ENCODE measurements at regions not wholly inside any gene's neighbourhood (a gene's known extent, or its start where the extent isn't known, plus 50 kb on each side); places are given as distances from the start of the nearest gene placed in this dataset.

DNA sequence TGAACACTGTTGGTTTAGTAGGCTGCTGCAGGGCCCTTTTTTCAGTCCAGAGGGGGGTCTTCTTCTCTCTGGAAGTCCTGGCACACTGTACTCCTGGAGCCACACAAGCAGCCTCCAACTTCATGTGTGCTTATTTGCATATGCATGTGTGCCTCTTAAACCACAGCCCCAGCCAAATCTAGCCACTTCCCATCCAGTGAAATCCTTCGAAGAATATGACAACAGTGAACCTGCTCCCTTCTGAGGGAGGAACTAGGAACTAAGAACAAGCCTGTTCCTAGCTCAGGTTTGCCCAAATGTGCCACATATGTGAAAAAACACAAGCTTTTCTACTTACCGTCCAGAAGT lies 348.5 kb downstream of the FOXO1 start:
- no peaks in the 10 kb centered on the region for H3K36me3 ChIP-seq
- no peak for TF ChIP-seq CTCF (IDR thresholded peaks at IDR 0.05)
- no peak overlapping the region for H3K27ac ChIP-seq
- peaks cover 0 to 3% (median 0%) of the 10 kb centered on the region in 3 donors for H3K4me1 ChIP-seq
- ATAC-seq (no peak), FAIRE-seq (no peak), DNase-seq (no peak)
- WGBS, 2 donors: 62 to 67% methylated on average over 2 of the region's 2 CpGs
- H3K4me3 ChIP-seq: no peak overlapping the region
- no peaks in the 10 kb centered on the region for H3K9me3 ChIP-seq
- intact Hi-C loops (cut with DNase I): no loop called here
- H3K27me3 ChIP-seq: no peaks in the 10 kb centered on the region

GRCh38 chr13:40318366-40318765 lies 348.1 kb downstream of the FOXO1 start:
- no peak for TF ChIP-seq CTCF (IDR thresholded peaks at IDR 0.05)
- Histone ChIP-seq H3K27me3 (no peaks in the 10 kb centered on the region), H3K4me1 (peaks cover 0 to 3% (median 0%) of the 10 kb centered on the region in 3 donors), H3K27ac (no peak overlapping the region), H3K4me3 (no peak overlapping the region), H3K9me3 (no peaks in the 10 kb centered on the region), H3K36me3 (no peaks in the 10 kb centered on the region)
- 10 to 16% methylated on average over 2 of the region's 2 CpGs for WGBS, 2 donors
- DNase-seq (peak; percentile 38 to 88 (median 69)), FAIRE-seq (no peak), ATAC-seq (peak; percentile 27 to 79 (median 68))
- intact Hi-C loops (cut with DNase I): no loop called here

DNA sequence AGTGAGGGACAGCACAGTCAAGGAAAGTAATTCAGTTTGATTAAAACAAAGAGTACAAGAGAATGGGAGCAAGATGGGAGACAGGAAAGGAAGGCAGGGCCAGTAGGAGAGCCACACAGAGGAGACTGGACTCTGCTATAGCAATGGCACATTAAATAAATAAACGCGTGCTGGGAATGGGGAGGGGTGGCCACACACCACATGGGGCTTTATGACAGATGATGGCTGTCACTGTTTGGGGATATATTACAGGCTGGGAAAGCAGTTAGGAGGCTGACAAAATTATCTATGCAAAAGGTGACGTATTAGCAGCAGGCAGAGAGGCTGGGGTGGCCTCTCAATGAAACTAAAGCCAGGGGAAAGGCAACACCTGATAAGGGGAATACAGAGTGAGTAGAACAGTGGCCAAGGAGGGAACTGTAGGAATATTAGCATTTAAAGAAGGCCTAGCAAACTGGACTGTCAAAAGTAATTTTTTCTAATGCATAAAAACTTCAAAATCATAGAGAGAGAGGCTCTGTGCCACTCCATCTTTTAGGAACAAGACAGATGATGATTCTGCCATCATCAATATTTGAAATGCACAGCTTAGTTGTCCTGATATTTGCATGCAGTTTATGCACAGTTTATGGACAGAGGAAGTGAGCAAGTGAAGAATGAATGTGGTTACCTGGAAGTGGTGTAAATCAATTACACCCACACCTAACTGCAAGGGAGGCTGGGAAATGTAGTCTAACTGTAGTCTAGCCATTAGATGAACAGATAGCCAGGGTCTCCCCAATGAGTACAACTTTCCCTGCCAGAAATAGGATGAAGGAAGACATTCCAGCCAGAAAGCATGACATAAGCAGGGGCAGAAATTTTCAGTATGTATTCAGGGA lies 346.5 kb downstream of the FOXO1 start:
- intact Hi-C loops (cut with DNase I): no loop called here
- Histone ChIP-seq H3K9me3 (no peaks in the 10 kb centered on the region), H3K27ac (no peak overlapping the region), H3K27me3 (no peaks in the 10 kb centered on the region), H3K4me3 (no peak overlapping the region), H3K4me1 (peaks cover 0 to 3% (median 0%) of the 10 kb centered on the region in 3 donors), H3K36me3 (no peaks in the 10 kb centered on the region)
- no peak for TF ChIP-seq CTCF (IDR thresholded peaks at IDR 0.05)
- peak in 3 of 4 donors; percentile 36 to 55 (median 52) for ATAC-seq
- WGBS, 2 donors: 47 to 57% methylated on average over 3 of the region's 3 CpGs
- no peak for FAIRE-seq
- no peak for DNase-seq

GRCh38 chr13:40328091-40328490 lies 338.4 kb downstream of the FOXO1 start:
- Histone ChIP-seq H3K27ac (no peak overlapping the region), H3K9me3 (no peaks in the 10 kb centered on the region), H3K36me3 (no peaks in the 10 kb centered on the region), H3K4me1 (no peaks in the 10 kb centered on the region), H3K27me3 (no peaks in the 10 kb centered on the region), H3K4me3 (no peak overlapping the region)
- DNase-seq (no peak), FAIRE-seq (no peak), ATAC-seq (no peak)
- intact Hi-C loops (cut with DNase I): no loop called here
- TF ChIP-seq CTCF (IDR thresholded peaks at IDR 0.05): no peak

DNA sequence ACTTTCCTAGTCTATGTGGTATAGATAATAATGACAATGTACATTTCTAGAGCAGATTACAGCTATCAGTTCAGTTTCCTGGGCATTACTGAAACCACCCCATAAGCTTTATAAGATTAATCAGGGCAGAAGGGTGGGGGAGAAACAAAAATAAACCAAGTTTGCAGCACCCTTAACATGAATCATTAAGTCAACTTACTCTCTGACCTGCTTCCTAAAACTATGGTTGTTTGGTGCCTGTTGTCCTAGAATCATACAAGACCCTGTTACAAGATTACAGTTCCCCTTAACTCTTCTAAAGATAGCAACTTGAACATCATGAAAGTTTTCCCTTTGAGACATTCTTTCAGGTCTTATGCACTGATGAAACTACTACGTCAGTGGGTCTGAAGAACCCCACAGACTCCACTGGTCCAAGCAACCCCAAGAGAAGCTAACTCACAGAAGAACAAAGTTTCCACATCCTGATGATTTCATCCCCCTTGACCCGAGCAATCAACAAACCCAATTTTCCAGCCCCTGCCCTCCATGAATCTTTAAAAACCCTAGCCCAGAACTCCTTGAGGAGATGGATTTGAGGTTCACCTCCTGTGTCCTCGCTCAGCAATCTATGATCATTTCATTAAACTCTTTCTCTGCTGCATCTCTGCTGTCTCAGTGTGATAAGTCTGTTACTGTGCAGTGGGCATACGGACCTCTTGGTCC lies 336.5 kb downstream of the FOXO1 start:
- H3K9me3 ChIP-seq: no peaks in the 10 kb centered on the region
- TF ChIP-seq CTCF (IDR thresholded peaks at IDR 0.05): no peak
- H3K36me3 ChIP-seq: no peaks in the 10 kb centered on the region
- no peak for FAIRE-seq
- no peaks in the 10 kb centered on the region for H3K27me3 ChIP-seq
- H3K4me3 ChIP-seq: no peak overlapping the region
- H3K27ac ChIP-seq: no peak overlapping the region
- DNase-seq: no peak
- no peaks in the 10 kb centered on the region for H3K4me1 ChIP-seq
- ATAC-seq: no peak
- 91 to 92% methylated on average over 4 of the region's 4 CpGs for WGBS, 2 donors
- intact Hi-C loops (cut with DNase I): no loop called here

All from pancreas (tissue), 10 donors.